Muscle layer of colon (tissue), 2 donors: ENCODE measurements at regions not wholly inside any gene's neighbourhood (a gene's known extent, or its start where the extent isn't known, plus 50 kb on each side); places are given as distances from the start of the nearest gene placed in this dataset.

ENCODE experiments used
- H3K27ac ChIP-seq: one replicate; pipeline ENCODE4 v1.7.0; 2013; ENCODE audit warnings: low read depth, mild to moderate bottlenecking, low read length, moderate library complexity
- H3K27me3 ChIP-seq, 2 donors: one replicate each; pipeline ENCODE4 v1.7.0; 2013; ENCODE audit warnings: low read length in 2 of 2, mild to moderate bottlenecking in 2 of 2; ENCODE audit not compliant: insufficient read depth in 2 of 2, control insufficient read depth in 1 of 2
- H3K36me3 ChIP-seq: one replicate; pipeline ENCODE4 v1.7.0; 2013; ENCODE audit warnings: mild to moderate bottlenecking, low read length; ENCODE audit not compliant: insufficient read depth
- H3K4me1 ChIP-seq: one replicate; pipeline ENCODE4 v1.7.0; 2013; ENCODE audit warnings: mild to moderate bottlenecking, low read length; ENCODE audit not compliant: insufficient read depth
- H3K4me3 ChIP-seq, 2 donors: one replicate each; pipeline ENCODE4 v1.7.0; 2013; ENCODE audit warnings: low read length in 2 of 2, low read depth in 1 of 2, mild to moderate bottlenecking in 1 of 2, moderate library complexity in 1 of 2
- H3K9ac ChIP-seq: one replicate; pipeline ENCODE4 v1.7.0; 2013; ENCODE audit warnings: low read length
- H3K9me3 ChIP-seq: one replicate; pipeline ENCODE4 v1.7.0; 2013; ENCODE audit warnings: mild to moderate bottlenecking, low read length
- donor health status: abdominal sarcoma.
- donor health status: Adenocarcinoma of cecum.

GRCh38 chr1:230011333-230012092 is 55.5 kb upstream of the GALNT2 start:
- no peaks in the 10 kb centered on the region for H3K36me3 ChIP-seq
- peaks cover 9% of the 10 kb centered on the region for H3K4me1 ChIP-seq
- H3K27ac ChIP-seq, result no peak overlapping the region
- no peak overlapping the region for H3K4me3 ChIP-seq
- H3K9me3 ChIP-seq, result no peaks in the 10 kb centered on the region
- H3K27me3 ChIP-seq, result no peaks in the 10 kb centered on the region
- no peak overlapping the region for H3K9ac ChIP-seq

- Histone ChIP-seq H3K27ac (no peak overlapping the region), H3K9me3 (no peaks in the 10 kb centered on the region)
Observed at GRCh38 chr1:230012093-230012393, 55.0 kb upstream of the GALNT2 start.

GRCh38 chr1:230012741-230013140 is 54.3 kb upstream of the GALNT2 start:
- Histone ChIP-seq H3K4me3 (no peak overlapping the region), H3K9ac (no peak overlapping the region), H3K27ac (no peak overlapping the region)

More at GRCh38 chr1:230012093-230012393, 55.0 kb upstream of the GALNT2 start:
- Histone ChIP-seq H3K27me3 (no peaks in the 10 kb centered on the region), H3K4me3 (no peak overlapping the region), H3K4me1 (peaks cover 9% of the 10 kb centered on the region), H3K9ac (no peak overlapping the region), H3K36me3 (no peaks in the 10 kb centered on the region)

GRCh38 chr1:230016159-230016558 is 50.9 kb upstream of the GALNT2 start:
- H3K4me3 ChIP-seq, result no peak overlapping the region

More at GRCh38 chr1:230012741-230013140, 54.3 kb upstream of the GALNT2 start:
- H3K36me3 ChIP-seq, result no peaks in the 10 kb centered on the region
- no peaks in the 10 kb centered on the region for H3K27me3 ChIP-seq
- no peaks in the 10 kb centered on the region for H3K9me3 ChIP-seq
- H3K4me1 ChIP-seq, result peaks cover 9% of the 10 kb centered on the region

More at GRCh38 chr1:230016159-230016558, 50.9 kb upstream of the GALNT2 start:
- no peak overlapping the region for H3K9ac ChIP-seq
- no peaks in the 10 kb centered on the region for H3K9me3 ChIP-seq
- H3K36me3 ChIP-seq, result no peaks in the 10 kb centered on the region
- no peaks in the 10 kb centered on the region for H3K27me3 ChIP-seq
- H3K4me1 ChIP-seq, result peaks cover 6% of the 10 kb centered on the region
- no peak overlapping the region for H3K27ac ChIP-seq
